K562 (cell line): ENCODE measurements at regions not wholly inside any gene's neighbourhood (a gene's known extent, or its start where the extent isn't known, plus 50 kb on each side); places are given as distances from the start of the nearest gene placed in this dataset.

Source experiments
- CTCF ChIP-seq, 3 experiments: IDR thresholded peaks in 2 of 3; conservative IDR thresholded peaks in 1 of 3; 2 replicates each; pipeline ENCODE4 v1.5.1; 2011 to 2012; ENCODE audit warnings: low read length in 3 of 3, mild to moderate bottlenecking in 3 of 3, control low read depth in 2 of 3, improper control_type of control experiment in 1 of 3, inconsistent platforms in 1 of 3, low read depth in 1 of 3, mixed read lengths in 1 of 3, moderate library complexity in 1 of 3; ENCODE audit not compliant: insufficient read depth in 2 of 3
- GABPA ChIP-seq: fragments of 200-800 bp; sonication (Bioruptor generic); conservative IDR thresholded peaks from 2 replicates; pipeline ENCODE4 v1.6.1; 2016; ENCODE audit warnings: low read depth, missing genetic modification characterization, missing compliant biosample characterization
- KLF16 ChIP-seq: IDR thresholded peaks from 2 replicates; pipeline ENCODE4 v1.6.1; 2016; ENCODE audit warnings: antibody characterized with exemption
- THAP7 ChIP-seq: fragments of 250-450 bp; sonication (Bioruptor Pico); IDR thresholded peaks from 2 replicates; pipeline ENCODE4 v1.5.0; 2021

DNA sequence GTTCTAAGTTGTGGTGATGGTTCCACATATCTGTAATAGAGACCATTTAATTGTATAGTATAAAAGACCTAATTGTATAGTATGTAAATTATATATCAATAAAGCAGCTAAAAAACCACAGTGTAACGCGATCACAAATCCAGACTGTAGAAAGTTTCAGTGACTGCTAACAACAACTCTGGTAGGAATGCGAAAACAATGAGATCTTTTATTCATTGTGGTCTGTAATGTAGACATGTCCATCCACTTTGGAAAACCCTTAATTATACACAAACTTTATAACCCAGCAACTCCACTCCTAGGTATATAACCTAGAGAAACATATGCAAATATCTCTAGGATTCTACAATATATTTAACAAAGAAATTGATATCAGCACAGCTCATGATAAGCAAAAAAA lies 549.5 kb downstream of the SLITRK1 start:
- TF ChIP-seq THAP7 (no peak), KLF16 (no peak), GABPA (no peak), CTCF (IDR thresholded peaks at IDR 0.05 in 2 of 3, conservative IDR thresholded peaks at IDR 0.05 in 1 of 3; ENCODE audit: insufficient read depth in 2 of 3, low read depth in 1 of 3, low read length in 3 of 3) (no peak)
